HEK293 (cell line): ENCODE measurements at regions not wholly inside any gene's neighbourhood (a gene's known extent, or its start where the extent isn't known, plus 50 kb on each side); places are given as distances from the start of the nearest gene placed in this dataset.

Experiments used
- CTCF ChIA-PET: fragments of 350-600 bp; formaldehyde crosslinking; extraction: SDS; loops from one replicate; lab custom pipeline; 2021; ENCODE audit warnings: antibody characterized with exemption; lab: Yijun Ruan, JAX
- POLR2A ChIA-PET: fragments of 300-600 bp; formaldehyde crosslinking; extraction: SDS; loops from one replicate; lab custom pipeline; 2020; ENCODE audit warnings: antibody characterized with exemption, inconsistent platforms; lab: Yijun Ruan, JAX
- H3K27ac ChIP-seq: fragments of 200-500 bp; sonication (Bioruptor generic); 2 replicates; pipeline ENCODE4 v1.5.1; 2014; ENCODE audit warnings: low read depth, low read length, control low read depth, inconsistent platforms; ENCODE audit errors: extremely low read depth
- H3K36me3 ChIP-seq, 2 experiments: fragments of 200-500 bp in 1 of 2; sonication (Bioruptor generic) in 1 of 2; 1 replicate in 1 of 2; 2 replicates in 1 of 2; pipeline ENCODE4 v1.5.1; 2014 to 2017; ENCODE audit warnings: inconsistent platforms in 2 of 2, low read length in 2 of 2; ENCODE audit not compliant: control insufficient read depth in 2 of 2, insufficient read depth in 1 of 2
- H3K4me1 ChIP-seq: fragments of 200-500 bp; sonication (Bioruptor generic); 2 replicates; pipeline ENCODE4 v1.5.1; 2014; ENCODE audit warnings: mild to moderate bottlenecking, low read length, inconsistent platforms; ENCODE audit not compliant: control insufficient read depth, insufficient read depth
- H3K4me3 ChIP-seq: 2 replicates; pipeline ENCODE4 v1.5.1; 2011; ENCODE audit warnings: low read depth, mild to moderate bottlenecking, control low read depth, low read length, moderate library complexity
- H3K9me3 ChIP-seq: fragments of 200-500 bp; sonication (Bioruptor generic); 2 replicates; pipeline ENCODE4 v1.5.1; 2014; ENCODE audit warnings: low read depth, low read length, inconsistent platforms; ENCODE audit not compliant: control insufficient read depth, insufficient read depth
- BCL11B ChIP-seq: fragments of 450-650 bp; formaldehyde crosslinking; IDR thresholded peaks from 2 replicates; pipeline ENCODE4 v1.5.1; 2016; ENCODE audit warnings: low read depth, missing biosample characterization, missing genetic modification characterization
- EGR2 ChIP-seq: fragments of 450-650 bp; formaldehyde crosslinking; IDR thresholded peaks from 2 replicates; pipeline ENCODE4 v1.5.1; 2016; ENCODE audit warnings: low read depth, missing biosample characterization, missing genetic modification characterization
- GLI2 ChIP-seq: fragments of 450-650 bp; formaldehyde crosslinking; IDR thresholded peaks from 2 replicates; pipeline ENCODE4; 2017; ENCODE audit warnings: missing biosample characterization, missing genetic modification characterization, low read depth, borderline replicate concordance
- HOXA7 ChIP-seq: sonication (generic); formaldehyde crosslinking; IDR thresholded peaks from 2 replicates; pipeline ENCODE4 v1.8.1; 2022; ENCODE audit warnings: missing genetic modification reagents, borderline replicate concordance
- IKZF3 ChIP-seq: fragments of 450-650 bp; IDR thresholded peaks from 2 replicates; pipeline ENCODE4 v1.5.0; 2018; ENCODE audit warnings: missing biosample characterization, mild to moderate bottlenecking, missing genetic modification characterization, moderate library complexity
- KLF1 ChIP-seq: fragments of 450-650 bp; formaldehyde crosslinking; IDR thresholded peaks from 2 replicates; pipeline ENCODE4 v1.5.1; 2016; ENCODE audit warnings: missing biosample characterization, missing genetic modification characterization
- KLF17 ChIP-seq: fragments of 450-650 bp; formaldehyde crosslinking; IDR thresholded peaks from 2 replicates; pipeline ENCODE4 v1.5.1; 2016; ENCODE audit warnings: missing biosample characterization, missing genetic modification characterization
- MZF1 ChIP-seq: fragments of 450-650 bp; formaldehyde crosslinking; IDR thresholded peaks from 2 replicates; pipeline ENCODE4 v1.5.1; 2017; ENCODE audit warnings: missing biosample characterization, missing genetic modification characterization, borderline replicate concordance
- OSR2 ChIP-seq: fragments of 450-650 bp; formaldehyde crosslinking; IDR thresholded peaks from 2 replicates; pipeline ENCODE4 v1.5.1; 2016; ENCODE audit warnings: missing biosample characterization, missing genetic modification characterization
- SP2 ChIP-seq: fragments of 450-650 bp; formaldehyde crosslinking; IDR thresholded peaks from 2 replicates; pipeline ENCODE4 v1.5.1; 2016; ENCODE audit warnings: missing biosample characterization, missing genetic modification characterization
- SP7 ChIP-seq: fragments of 450-650 bp; formaldehyde crosslinking; IDR thresholded peaks from 2 replicates; pipeline ENCODE4 v1.5.1; 2016; ENCODE audit warnings: missing biosample characterization, missing genetic modification characterization
- TCF7L2 ChIP-seq: IDR thresholded peaks from 2 replicates; pipeline ENCODE4 v1.6.1; 2011; ENCODE audit warnings: low read depth, mild to moderate bottlenecking, inconsistent platforms, low read length, moderate library complexity, borderline replicate concordance
- ZBTB17 ChIP-seq: fragments of 450-650 bp; formaldehyde crosslinking; IDR thresholded peaks from 2 replicates; pipeline ENCODE4 v1.5.1; 2016; ENCODE audit warnings: missing biosample characterization, missing genetic modification characterization
- ZBTB8A ChIP-seq: fragments of 450-650 bp; formaldehyde crosslinking; IDR thresholded peaks from 2 replicates; pipeline ENCODE4 v1.5.1; 2016; ENCODE audit warnings: missing biosample characterization, missing genetic modification characterization
- ZFHX2 ChIP-seq: fragments of 450-650 bp; formaldehyde crosslinking; conservative IDR thresholded peaks from 2 replicates; pipeline ENCODE4 v1.5.1; 2016; ENCODE audit warnings: missing biosample characterization, missing genetic modification characterization
- ZNF10 ChIP-seq: fragments of 450-650 bp; formaldehyde crosslinking; IDR thresholded peaks from 2 replicates; pipeline ENCODE4 v1.5.1; 2017; ENCODE audit warnings: missing biosample characterization, missing genetic modification characterization
- ZNF132 ChIP-seq: fragments of 450-650 bp; formaldehyde crosslinking; IDR thresholded peaks from 2 replicates; pipeline ENCODE4 v1.5.1; 2017; ENCODE audit warnings: missing biosample characterization, missing genetic modification characterization, borderline replicate concordance
- ZNF169 ChIP-seq: fragments of 450-650 bp; formaldehyde crosslinking; IDR thresholded peaks from 2 replicates; pipeline ENCODE4 v1.5.1; 2016; ENCODE audit warnings: missing biosample characterization, missing genetic modification characterization
- ZNF202 ChIP-seq: fragments of 450-650 bp; formaldehyde crosslinking; IDR thresholded peaks from 2 replicates; pipeline ENCODE4 v1.5.1; 2016; ENCODE audit warnings: missing biosample characterization, missing genetic modification characterization, borderline replicate concordance
- ZNF302 ChIP-seq: fragments of 450-650 bp; formaldehyde crosslinking; IDR thresholded peaks from 2 replicates; pipeline ENCODE4 v1.5.1; 2016; ENCODE audit warnings: missing biosample characterization, missing genetic modification characterization, low read depth
- ZNF311 ChIP-seq: fragments of 450-650 bp; formaldehyde crosslinking; IDR thresholded peaks from 2 replicates; pipeline ENCODE4 v1.5.1; 2017; ENCODE audit warnings: missing biosample characterization, missing genetic modification characterization, borderline replicate concordance
- ZNF394 ChIP-seq: fragments of 450-650 bp; formaldehyde crosslinking; IDR thresholded peaks from 2 replicates; pipeline ENCODE4 v1.5.1; 2016; ENCODE audit warnings: missing biosample characterization, missing genetic modification characterization, mild to moderate bottlenecking, moderate library complexity, borderline replicate concordance
- ZNF416 ChIP-seq: fragments of 450-650 bp; formaldehyde crosslinking; IDR thresholded peaks from 2 replicates; pipeline ENCODE4 v1.5.1; 2016; ENCODE audit warnings: missing biosample characterization, missing genetic modification characterization
- ZNF48 ChIP-seq: fragments of 450-650 bp; formaldehyde crosslinking; IDR thresholded peaks from 2 replicates; pipeline ENCODE4 v1.5.1; 2016; ENCODE audit warnings: missing biosample characterization, missing genetic modification characterization
- ZNF514 ChIP-seq: fragments of 450-650 bp; formaldehyde crosslinking; IDR thresholded peaks from 2 replicates; pipeline ENCODE4 v1.5.1; 2016; ENCODE audit warnings: missing biosample characterization, missing genetic modification characterization
- ZNF529 ChIP-seq: fragments of 450-650 bp; formaldehyde crosslinking; IDR thresholded peaks from 2 replicates; pipeline ENCODE4 v1.5.1; 2017; ENCODE audit warnings: missing genetic modification characterization, missing biosample characterization; ENCODE audit not compliant: insufficient replicate concordance
- ZNF560 ChIP-seq: fragments of 450-650 bp; formaldehyde crosslinking; IDR thresholded peaks from 2 replicates; pipeline ENCODE4 v1.5.1; 2017; ENCODE audit warnings: missing biosample characterization, missing genetic modification characterization, borderline replicate concordance
- ZNF664 ChIP-seq: fragments of 450-650 bp; formaldehyde crosslinking; IDR thresholded peaks from 2 replicates; pipeline ENCODE4 v1.5.1; 2016; ENCODE audit warnings: missing biosample characterization, missing genetic modification characterization
- ZNF670 ChIP-seq: fragments of 450-650 bp; formaldehyde crosslinking; IDR thresholded peaks from 2 replicates; pipeline ENCODE4 v1.5.1; 2016; ENCODE audit warnings: missing biosample characterization, missing genetic modification characterization, low read depth
- ZNF791 ChIP-seq: fragments of 450-650 bp; formaldehyde crosslinking; IDR thresholded peaks from 2 replicates; pipeline ENCODE4 v1.5.1; 2016; ENCODE audit warnings: missing biosample characterization, missing genetic modification characterization
- ZNF792 ChIP-seq: fragments of 450-650 bp; formaldehyde crosslinking; IDR thresholded peaks from 2 replicates; pipeline ENCODE4 v1.5.1; 2016; ENCODE audit warnings: missing biosample characterization, missing genetic modification characterization

GRCh38 chr5:115418788-115419187 lies 122.3 kb upstream of the CCDC112 start:
- POLR2A ChIA-PET, result no interaction called here
- Histone ChIP-seq H3K27ac (no peak overlapping the region), H3K4me3 (no peak overlapping the region), H3K36me3 (no peaks in the 10 kb centered on the region), H3K4me1 (no peaks in the 10 kb centered on the region), H3K9me3 (no peaks in the 10 kb centered on the region)
- CTCF ChIA-PET, result no interaction called here
- TF ChIP-seq ZFHX2 (tag by site-specific recombination) (peak; percentile 17; the same call in 1 of the 2 replicates), ZNF302 (tag by site-specific recombination) (no peak)

GRCh38 chr5:115417076-115417475 lies 120.6 kb upstream of the CCDC112 start:
- H3K4me3 ChIP-seq, result no peak overlapping the region
- H3K4me1 ChIP-seq, result no peaks in the 10 kb centered on the region
- TF ChIP-seq ZNF311 (tag by site-specific recombination) (no peak), ZNF169 (tag by site-specific recombination) (no peak), ZBTB8A (tag by site-specific recombination) (no peak), ZNF560 (tag by site-specific recombination) (no peak), IKZF3 (no peak), ZNF132 (no peak), ZNF514 (no peak), ZNF416 (tag by site-specific recombination) (no peak), SP2 (tag by site-specific recombination) (no peak), ZNF202 (tag by site-specific recombination) (no peak), ZNF791 (tag by site-specific recombination) (no peak), ZNF529 (tag by site-specific recombination) (no peak), ZNF394 (no peak), OSR2 (tag by site-specific recombination) (no peak), TCF7L2 (no peak), BCL11B (tag by site-specific recombination) (no peak)
- H3K27ac ChIP-seq, result no peak overlapping the region
- no peaks in the 10 kb centered on the region for H3K36me3 ChIP-seq
- H3K9me3 ChIP-seq, result no peaks in the 10 kb centered on the region
- CTCF ChIA-PET, result no interaction called here
- POLR2A ChIA-PET, result no interaction called here

GRCh38 chr5:115415143-115415491 lies 118.7 kb upstream of the CCDC112 start:
- ChIA-PET POLR2A (interaction anchor here (0.7 kb wide), 1 partner anchor 12 kb away, joined by 7 read pairs; no protein-coding TSS in a partner anchor), CTCF (interaction anchor here (1.1 kb wide), 1 partner anchor 11 kb away, joined by 3 read pairs; no protein-coding TSS in a partner anchor)
- H3K4me3 ChIP-seq, result no peak overlapping the region
- no peak overlapping the region for H3K27ac ChIP-seq
- no peaks in the 10 kb centered on the region for H3K4me1 ChIP-seq
- H3K36me3 ChIP-seq, result no peaks in the 10 kb centered on the region
- H3K9me3 ChIP-seq, result no peaks in the 10 kb centered on the region
- TF ChIP-seq HOXA7 (no peak), ZNF792 (tag by site-specific recombination) (no peak), ZNF670 (tag by site-specific recombination) (no peak), KLF1 (tag by site-specific recombination) (peak; percentile 84), ZBTB17 (no peak), ZNF664 (tag by site-specific recombination) (no peak), SP7 (tag by site-specific recombination) (peak; percentile 19; the same call in 1 of the 2 replicates), ZNF48 (no peak), KLF17 (tag by site-specific recombination) (peak; percentile 77), ZFHX2 (tag by site-specific recombination) (peak; percentile 90), EGR2 (tag by site-specific recombination) (peak; percentile 86), GLI2 (no peak), ZNF10 (tag by site-specific recombination) (no peak), MZF1 (no peak)
- TF ChIP-seq, all 188 proteins: peak for 5
